Trophoblast cell (in vitro differentiated cells and primary cell): ENCODE measurements at regions not wholly inside any gene's neighbourhood (a gene's known extent, or its start where the extent isn't known, plus 50 kb on each side); places are given as distances from the start of the nearest gene placed in this dataset.

Experiments
- DNase-seq, 2 donors: peaks; one replicate each; pipeline ENCODE4 v3.0.0-alpha.2; 2016
- H2AFZ ChIP-seq: 2 replicates; pipeline ENCODE4 v1.6.1; 2013; ENCODE audit warnings: low read length, moderate library complexity, mild to moderate bottlenecking; ENCODE audit not compliant: insufficient read depth, poor library complexity
- H2AK5ac ChIP-seq: 2 replicates; pipeline ENCODE4 v1.6.1; 2013; ENCODE audit warnings: mild to moderate bottlenecking, low read length
- H2BK120ac ChIP-seq: 2 replicates; pipeline ENCODE4 v1.6.1; 2013; ENCODE audit warnings: low read length, mild to moderate bottlenecking, moderate library complexity; ENCODE audit not compliant: insufficient read depth, poor library complexity
- H2BK12ac ChIP-seq: 2 replicates; pipeline ENCODE4 v1.6.1; 2013; ENCODE audit warnings: mild to moderate bottlenecking, low read length, moderate library complexity
- H2BK5ac ChIP-seq: 2 replicates; pipeline ENCODE4 v1.6.1; 2013; ENCODE audit warnings: low read length, low read depth, moderate library complexity, mild to moderate bottlenecking; ENCODE audit not compliant: poor library complexity
- H3K14ac ChIP-seq: 2 replicates; pipeline ENCODE4 v1.6.1; 2013; ENCODE audit warnings: mild to moderate bottlenecking, low read length
- H3K18ac ChIP-seq: 2 replicates; pipeline ENCODE4 v1.6.1; 2013; ENCODE audit warnings: mild to moderate bottlenecking, low read length
- H3K23ac ChIP-seq: 2 replicates; pipeline ENCODE4 v1.6.1; 2013; ENCODE audit warnings: low read length
- H3K27ac ChIP-seq: 2 replicates; pipeline ENCODE4 v1.5.1; 2013; ENCODE audit warnings: low read depth, mild to moderate bottlenecking, inconsistent platforms, low read length, moderate library complexity
- H3K27me3 ChIP-seq: 2 replicates; pipeline ENCODE4 v1.6.1; 2013; ENCODE audit warnings: inconsistent platforms, mild to moderate bottlenecking, low read length, moderate library complexity; ENCODE audit not compliant: insufficient read depth
- H3K36me3 ChIP-seq, 2 experiments: 1 replicate in 1 of 2; 2 replicates in 1 of 2; pipeline ENCODE4 v1.6.1; 2013; ENCODE audit warnings: low read length in 2 of 2, mild to moderate bottlenecking in 2 of 2, moderate library complexity in 1 of 2; ENCODE audit not compliant: insufficient read depth in 2 of 2, control insufficient read depth in 1 of 2
- H3K4ac ChIP-seq: 2 replicates; pipeline ENCODE4 v1.6.1; 2013; ENCODE audit warnings: low read depth, mild to moderate bottlenecking, low read length, moderate library complexity
- H3K4me1 ChIP-seq, 2 experiments: 1 replicate in 1 of 2; 2 replicates in 1 of 2; pipeline ENCODE4 v1.6.1; 2013; ENCODE audit warnings: low read length in 2 of 2, mild to moderate bottlenecking in 2 of 2, moderate library complexity in 1 of 2; ENCODE audit not compliant: insufficient read depth in 2 of 2, control insufficient read depth in 1 of 2
- H3K4me2 ChIP-seq: 2 replicates; pipeline ENCODE4 v1.6.1; 2013; ENCODE audit warnings: inconsistent platforms, mild to moderate bottlenecking, low read length, moderate library complexity
- H3K4me3 ChIP-seq: 2 replicates; pipeline ENCODE4 v1.5.1; 2013; ENCODE audit warnings: mild to moderate bottlenecking, low read depth, low read length, inconsistent platforms
- H3K79me1 ChIP-seq: one replicate; pipeline ENCODE4 v1.6.1; 2013; ENCODE audit warnings: low read length
- H3K79me2 ChIP-seq: 2 replicates; pipeline ENCODE4 v1.6.1; 2013; ENCODE audit warnings: low read length, mild to moderate bottlenecking; ENCODE audit not compliant: control insufficient read depth, insufficient read depth, poor library complexity
- H3K9ac ChIP-seq: 2 replicates; pipeline ENCODE4 v1.6.1; 2013; ENCODE audit warnings: mild to moderate bottlenecking, low read length
- H3K9me3 ChIP-seq: 2 replicates; pipeline ENCODE4 v1.6.1; 2013; ENCODE audit warnings: low read depth, mild to moderate bottlenecking, control low read depth, inconsistent platforms, low read length; ENCODE audit not compliant: insufficient read depth
- H4K12ac ChIP-seq: 2 replicates; pipeline ENCODE4 v1.6.1; 2013; ENCODE audit warnings: low read depth, mild to moderate bottlenecking, low read length, moderate library complexity
- H4K8ac ChIP-seq: 2 replicates; pipeline ENCODE4 v1.6.1; 2013; ENCODE audit warnings: low read depth, mild to moderate bottlenecking, low read length, moderate library complexity
- H4K91ac ChIP-seq: one replicate; pipeline ENCODE4 v1.6.1; 2013; ENCODE audit warnings: low read depth, mild to moderate bottlenecking, low read length, moderate library complexity
- WGBS: extraction: QIAGEN DNeasy Blood & Tissue Kit; methylation state at CpG from one replicate; pipeline ENCODE4 v1.1.7; 2013; ENCODE audit warnings: missing lambda C conversion rate; ENCODE audit not compliant: insufficient read length, insufficient coverage; ENCODE audit errors: extremely low coverage; 5-methylcytosine and 5-hydroxymethylcytosine counted together

- Histone ChIP-seq H3K79me1 (no peaks in the 10 kb centered on the region), H3K4me3 (no peak overlapping the region), H3K18ac (no peak overlapping the region), H3K4me1 (no peaks in the 10 kb centered on the region), H2BK5ac (no peak overlapping the region), H4K12ac (no peak overlapping the region), H3K27me3 (no peaks in the 10 kb centered on the region), H3K14ac (no peak overlapping the region), H2BK12ac (no peak overlapping the region), H2AFZ (no peak overlapping the region), H3K27ac (no peak overlapping the region), H3K36me3 (no peaks in the 10 kb centered on the region), H4K8ac (no peak overlapping the region), H2BK120ac (no peak overlapping the region), H3K79me2 (no peaks in the 10 kb centered on the region), H3K4me2 (no peak overlapping the region), H3K9me3 (no peaks in the 10 kb centered on the region), H3K4ac (no peak overlapping the region), H4K91ac (no peak overlapping the region), H2AK5ac (no peak overlapping the region), H3K23ac (no peak overlapping the region), H3K9ac (no peak overlapping the region)
- DNase-seq, result no peak
- no CpG with 5 or more reads among the region's 5 CpGs for WGBS
These were observed 66.9 kb upstream of the TGM3 start for GRCh38 chr20:2228926-2229325.

GRCh38 chr20:2230726-2231488 is 64.9 kb upstream of the TGM3 start:
- Histone ChIP-seq H3K4me2 (no peak overlapping the region), H3K23ac (no peak overlapping the region), H3K14ac (no peak overlapping the region), H2BK120ac (no peak overlapping the region), H2BK12ac (no peak overlapping the region), H2BK5ac (no peak overlapping the region), H3K9ac (no peak overlapping the region), H3K36me3 (no peaks in the 10 kb centered on the region), H3K18ac (no peak overlapping the region), H4K8ac (no peak overlapping the region), H2AFZ (no peak overlapping the region), H4K12ac (no peak overlapping the region), H3K4me3 (no peak overlapping the region), H3K79me1 (no peaks in the 10 kb centered on the region), H3K27me3 (no peaks in the 10 kb centered on the region), H3K4ac (no peak overlapping the region), H4K91ac (no peak overlapping the region), H2AK5ac (no peak overlapping the region), H3K79me2 (no peaks in the 10 kb centered on the region), H3K4me1 (no peaks in the 10 kb centered on the region), H3K27ac (no peak overlapping the region), H3K9me3 (no peaks in the 10 kb centered on the region)
- no CpG with 5 or more reads among the region's 8 CpGs for WGBS
- DNase-seq, result no peak

GRCh38 chr20:2231701-2232100 is 64.1 kb upstream of the TGM3 start:
- H2BK120ac ChIP-seq, result no peak overlapping the region
- H4K8ac ChIP-seq, result no peak overlapping the region
- H3K23ac ChIP-seq, result no peak overlapping the region
- H2BK5ac ChIP-seq, result no peak overlapping the region
- H4K12ac ChIP-seq, result no peak overlapping the region
- H3K36me3 ChIP-seq, result no peaks in the 10 kb centered on the region
- no peak overlapping the region for H2BK12ac ChIP-seq
- H2AFZ ChIP-seq, result no peak overlapping the region
- WGBS, result no CpG with 5 or more reads among the region's 7 CpGs
- H3K79me1 ChIP-seq, result no peaks in the 10 kb centered on the region
- H3K4me2 ChIP-seq, result no peak overlapping the region
- no peak overlapping the region for H3K9ac ChIP-seq
- no peaks in the 10 kb centered on the region for H3K9me3 ChIP-seq
- H4K91ac ChIP-seq, result no peak overlapping the region
- no peak for DNase-seq
- H3K27me3 ChIP-seq, result no peaks in the 10 kb centered on the region
- no peaks in the 10 kb centered on the region for H3K4me1 ChIP-seq
- H3K79me2 ChIP-seq, result no peaks in the 10 kb centered on the region
- H3K27ac ChIP-seq, result no peak overlapping the region
- no peak overlapping the region for H3K4me3 ChIP-seq
- no peak overlapping the region for H2AK5ac ChIP-seq
- H3K4ac ChIP-seq, result no peak overlapping the region
- H3K14ac ChIP-seq, result no peak overlapping the region
- H3K18ac ChIP-seq, result no peak overlapping the region

GRCh38 chr20:2234598-2235191 is 61.1 kb upstream of the TGM3 start:
- Histone ChIP-seq H3K14ac (no peak overlapping the region), H2AK5ac (no peak overlapping the region), H3K79me1 (no peaks in the 10 kb centered on the region), H2BK12ac (no peak overlapping the region), H3K27me3 (no peaks in the 10 kb centered on the region), H2AFZ (no peak overlapping the region), H3K4ac (no peak overlapping the region), H3K9me3 (no peaks in the 10 kb centered on the region), H4K12ac (no peak overlapping the region), H3K4me2 (no peak overlapping the region), H3K4me3 (no peak overlapping the region), H3K23ac (no peak overlapping the region), H2BK5ac (no peak overlapping the region), H3K27ac (no peak overlapping the region), H3K9ac (no peak overlapping the region), H3K79me2 (no peaks in the 10 kb centered on the region), H2BK120ac (no peak overlapping the region), H3K36me3 (no peaks in the 10 kb centered on the region), H4K91ac (no peak overlapping the region), H4K8ac (no peak overlapping the region), H3K18ac (no peak overlapping the region), H3K4me1 (no peaks in the 10 kb centered on the region)
- no CpG with 5 or more reads among the region's 5 CpGs for WGBS
- no peak for DNase-seq
